ENCODE measurements at regions not wholly inside any gene's neighbourhood (a gene's known extent, or its start where the extent isn't known, plus 50 kb on each side); places are given as distances from the start of the nearest gene placed in this dataset.

- DNase-seq (ENCODE audit: low spot score in 2 of 2) (no peak), FAIRE-seq (no peak)
These were observed 172.5 kb downstream of the QDPR start for GRCh38 chr4:17339376-17339775.

GRCh38 chr4:17336986-17337385 lies 174.9 kb downstream of the QDPR start:
- FAIRE-seq (no peak), DNase-seq (ENCODE audit: low spot score in 2 of 2) (no peak)

- no peak for FAIRE-seq
- no peak for DNase-seq (ENCODE audit: low spot score in 2 of 2)
These were observed 175.3 kb downstream of the QDPR start for GRCh38 chr4:17336524-17336961.

- DNase-seq (ENCODE audit: low spot score in 2 of 2) (no peak), FAIRE-seq (no peak)
These were observed 175.8 kb downstream of the QDPR start for GRCh38 chr4:17336069-17336468.

- DNase-seq (ENCODE audit: low spot score in 2 of 2) (no peak), FAIRE-seq (no peak)
These were observed 176.5 kb downstream of the QDPR start for GRCh38 chr4:17335371-17335770.

GRCh38 chr4:17332478-17332877 lies 179.4 kb downstream of the QDPR start:
- DNase-seq (ENCODE audit: low spot score in 2 of 2) (no peak), FAIRE-seq (no peak)

GRCh38 chr4:17329046-17329445 lies 182.8 kb downstream of the QDPR start:
- DNase-seq (ENCODE audit: low spot score in 2 of 2) (no peak), FAIRE-seq (no peak)

- FAIRE-seq (no peak), DNase-seq (ENCODE audit: low spot score in 2 of 2) (no peak)
These were observed 183.6 kb downstream of the QDPR start for GRCh38 chr4:17328141-17328815.

- DNase-seq (ENCODE audit: low spot score in 2 of 2) (no peak), FAIRE-seq (no peak)
These were observed 184.3 kb downstream of the QDPR start for GRCh38 chr4:17327591-17327990.

- DNase-seq (ENCODE audit: low spot score in 2 of 2) (no peak), FAIRE-seq (no peak)
These were observed 185.1 kb downstream of the QDPR start for GRCh38 chr4:17326756-17327155.

GRCh38 chr4:17325098-17325497 lies 186.8 kb downstream of the QDPR start:
- FAIRE-seq (no peak), DNase-seq (ENCODE audit: low spot score in 2 of 2) (no peak)

- DNase-seq (ENCODE audit: low spot score in 2 of 2) (peak; percentile 20 to 24), FAIRE-seq (peak; percentile 56)
These were observed 187.5 kb downstream of the QDPR start for GRCh38 chr4:17324386-17324830.

GRCh38 chr4:17323554-17324385 lies 188.1 kb downstream of the QDPR start:
- FAIRE-seq (no peak), DNase-seq (ENCODE audit: low spot score in 2 of 2) (no peak)

- FAIRE-seq (no peak), DNase-seq (ENCODE audit: low spot score in 2 of 2) (no peak)
These were observed 189.4 kb downstream of the QDPR start for GRCh38 chr4:17322514-17322913.

GRCh38 chr4:17320046-17320445 lies 191.8 kb downstream of the QDPR start:
- FAIRE-seq = no peak
- DNase-seq (ENCODE audit: low spot score in 2 of 2) = no peak

GRCh38 chr4:17317526-17317925 lies 194.4 kb downstream of the QDPR start:
- FAIRE-seq = no peak
- no peak for DNase-seq (ENCODE audit: low spot score in 2 of 2)

GRCh38 chr4:17316566-17316965 lies 195.3 kb downstream of the QDPR start:
- no peak for DNase-seq (ENCODE audit: low spot score in 2 of 2)
- FAIRE-seq = no peak

- DNase-seq (ENCODE audit: low spot score in 2 of 2) (no peak), FAIRE-seq (no peak)
These were observed 196.4 kb downstream of the QDPR start for GRCh38 chr4:17315459-17315858.

GRCh38 chr4:17313194-17313593 lies 198.7 kb downstream of the QDPR start:
- FAIRE-seq = no peak
- no peak for DNase-seq (ENCODE audit: low spot score in 2 of 2)

- FAIRE-seq (no peak), DNase-seq (ENCODE audit: low spot score in 2 of 2) (no peak)
These were observed 201.6 kb downstream of the QDPR start for GRCh38 chr4:17310269-17310652.

- DNase-seq (ENCODE audit: low spot score in 2 of 2) (no peak), FAIRE-seq (no peak)
These were observed 202.2 kb downstream of the QDPR start for GRCh38 chr4:17309567-17310268.
